Muscle layer of colon (tissue), 2 donors: ENCODE measurements at regions not wholly inside any gene's neighbourhood (a gene's known extent, or its start where the extent isn't known, plus 50 kb on each side); places are given as distances from the start of the nearest gene placed in this dataset.
"Not testable (repeated sequence)": the region's sequence is repeated elsewhere in the genome, so short reads cannot be mapped to it uniquely, and the experiment has no call there.

Experiments
- H3K27ac ChIP-seq: one replicate; pipeline ENCODE4 v1.7.0; 2013; ENCODE audit warnings: low read depth, mild to moderate bottlenecking, low read length, moderate library complexity
- H3K27me3 ChIP-seq, 2 donors: one replicate each; pipeline ENCODE4 v1.7.0; 2013; ENCODE audit warnings: low read length in 2 of 2, mild to moderate bottlenecking in 2 of 2; ENCODE audit not compliant: insufficient read depth in 2 of 2, control insufficient read depth in 1 of 2
- H3K36me3 ChIP-seq: one replicate; pipeline ENCODE4 v1.7.0; 2013; ENCODE audit warnings: mild to moderate bottlenecking, low read length; ENCODE audit not compliant: insufficient read depth
- H3K4me1 ChIP-seq: one replicate; pipeline ENCODE4 v1.7.0; 2013; ENCODE audit warnings: mild to moderate bottlenecking, low read length; ENCODE audit not compliant: insufficient read depth
- H3K4me3 ChIP-seq, 2 donors: one replicate each; pipeline ENCODE4 v1.7.0; 2013; ENCODE audit warnings: low read length in 2 of 2, low read depth in 1 of 2, mild to moderate bottlenecking in 1 of 2, moderate library complexity in 1 of 2
- H3K9ac ChIP-seq: one replicate; pipeline ENCODE4 v1.7.0; 2013; ENCODE audit warnings: low read length
- H3K9me3 ChIP-seq: one replicate; pipeline ENCODE4 v1.7.0; 2013; ENCODE audit warnings: mild to moderate bottlenecking, low read length
- donor health status: abdominal sarcoma.
- donor health status: Adenocarcinoma of cecum.

- no peaks in the 10 kb centered on the region for H3K4me1 ChIP-seq
- no peak overlapping the region for H3K27ac ChIP-seq
- H3K9ac ChIP-seq: no peak overlapping the region
- no peaks in the 10 kb centered on the region for H3K36me3 ChIP-seq
- H3K9me3 ChIP-seq: no peaks in the 10 kb centered on the region
- H3K4me3 ChIP-seq: no peak overlapping the region
- H3K27me3 ChIP-seq: no peaks in the 10 kb centered on the region
Observed at GRCh38 chr5:167105941-167106340, 1185.5 kb upstream of the WWC1 start.

- Histone ChIP-seq H3K9ac (no peak overlapping the region), H3K9me3 (no peaks in the 10 kb centered on the region), H3K27ac (no peak overlapping the region), H3K36me3 (no peaks in the 10 kb centered on the region), H3K27me3 (no peaks in the 10 kb centered on the region), H3K4me3 (no peak overlapping the region), H3K4me1 (no peaks in the 10 kb centered on the region)
Observed at GRCh38 chr5:167107684-167108083, 1183.8 kb upstream of the WWC1 start.

- not testable (repeated sequence) for H3K9me3 ChIP-seq, H3K9ac ChIP-seq, H3K27me3 ChIP-seq, H3K4me3 ChIP-seq, H3K27ac ChIP-seq, H3K4me1 ChIP-seq, H3K36me3 ChIP-seq
Observed at GRCh38 chr5:167108266-167108665, 1183.2 kb upstream of the WWC1 start.

- no peaks in the 10 kb centered on the region for H3K9me3 ChIP-seq
- no peak overlapping the region for H3K27ac ChIP-seq
- no peak overlapping the region for H3K9ac ChIP-seq
- no peak overlapping the region for H3K4me3 ChIP-seq
- H3K27me3 ChIP-seq: no peaks in the 10 kb centered on the region
- no peaks in the 10 kb centered on the region for H3K36me3 ChIP-seq
- no peaks in the 10 kb centered on the region for H3K4me1 ChIP-seq
Observed at GRCh38 chr5:167112556-167112955, 1178.9 kb upstream of the WWC1 start.

GRCh38 chr5:167122267-167122666 is 1169.2 kb upstream of the WWC1 start:
- H3K4me1 ChIP-seq: no peaks in the 10 kb centered on the region
- H3K4me3 ChIP-seq: no peak overlapping the region
- no peak overlapping the region for H3K27ac ChIP-seq
- no peaks in the 10 kb centered on the region for H3K27me3 ChIP-seq
- H3K36me3 ChIP-seq: no peaks in the 10 kb centered on the region
- no peaks in the 10 kb centered on the region for H3K9me3 ChIP-seq
- no peak overlapping the region for H3K9ac ChIP-seq

GRCh38 chr5:167123126-167123525 is 1168.3 kb upstream of the WWC1 start:
- Histone ChIP-seq H3K36me3 (no peaks in the 10 kb centered on the region), H3K9me3 (no peaks in the 10 kb centered on the region), H3K9ac (no peak overlapping the region), H3K4me1 (no peaks in the 10 kb centered on the region), H3K27ac (no peak overlapping the region), H3K4me3 (no peak overlapping the region), H3K27me3 (no peaks in the 10 kb centered on the region)

GRCh38 chr5:167128581-167128980 is 1162.9 kb upstream of the WWC1 start:
- no peak overlapping the region for H3K9ac ChIP-seq
- H3K4me1 ChIP-seq: no peaks in the 10 kb centered on the region
- no peaks in the 10 kb centered on the region for H3K27me3 ChIP-seq
- H3K27ac ChIP-seq: no peak overlapping the region
- no peak overlapping the region for H3K4me3 ChIP-seq
- H3K9me3 ChIP-seq: no peaks in the 10 kb centered on the region
- no peaks in the 10 kb centered on the region for H3K36me3 ChIP-seq

GRCh38 chr5:167140548-167141291 is 1150.7 kb upstream of the WWC1 start:
- H3K9me3 ChIP-seq: no peaks in the 10 kb centered on the region

GRCh38 chr5:167143716-167144115 is 1147.7 kb upstream of the WWC1 start:
- Histone ChIP-seq H3K4me1 (peaks cover 5% of the 10 kb centered on the region), H3K9ac (no peak overlapping the region), H3K4me3 (no peak overlapping the region), H3K9me3 (no peaks in the 10 kb centered on the region), H3K27ac (no peak overlapping the region), H3K36me3 (no peaks in the 10 kb centered on the region), H3K27me3 (no peaks in the 10 kb centered on the region)

More at GRCh38 chr5:167140548-167141291, 1150.7 kb upstream of the WWC1 start:
- Histone ChIP-seq H3K4me3 (no peak overlapping the region), H3K4me1 (no peaks in the 10 kb centered on the region), H3K27ac (no peak overlapping the region), H3K36me3 (no peaks in the 10 kb centered on the region), H3K9ac (no peak overlapping the region), H3K27me3 (no peaks in the 10 kb centered on the region)

GRCh38 chr5:167145841-167146240 is 1145.6 kb upstream of the WWC1 start:
- Histone ChIP-seq H3K9ac (no peak overlapping the region), H3K4me3 (no peak overlapping the region), H3K9me3 (no peaks in the 10 kb centered on the region), H3K36me3 (no peaks in the 10 kb centered on the region), H3K4me1 (peaks cover 5% of the 10 kb centered on the region), H3K27me3 (no peaks in the 10 kb centered on the region), H3K27ac (no peak overlapping the region)

GRCh38 chr5:167147879-167148278 is 1143.6 kb upstream of the WWC1 start:
- Histone ChIP-seq H3K9me3 (no peaks in the 10 kb centered on the region), H3K27me3 (no peaks in the 10 kb centered on the region), H3K9ac (no peak overlapping the region), H3K36me3 (no peaks in the 10 kb centered on the region), H3K4me1 (peaks cover 5% of the 10 kb centered on the region), H3K4me3 (no peak overlapping the region), H3K27ac (no peak overlapping the region)

- Histone ChIP-seq H3K9me3 (no peaks in the 10 kb centered on the region), H3K27me3 (no peaks in the 10 kb centered on the region), H3K27ac (no peak overlapping the region), H3K4me3 (no peak overlapping the region), H3K36me3 (no peaks in the 10 kb centered on the region), H3K4me1 (peaks cover 5% of the 10 kb centered on the region), H3K9ac (no peak overlapping the region)
Observed at GRCh38 chr5:167150661-167151060, 1140.8 kb upstream of the WWC1 start.
